Myocyte (in vitro differentiated cells): ENCODE measurements at regions not wholly inside any gene's neighbourhood (a gene's known extent, or its start where the extent isn't known, plus 50 kb on each side); places are given as distances from the start of the nearest gene placed in this dataset.

ENCODE experiments used
- DNase-seq: peaks from one replicate; pipeline ENCODE4 v3.0.0-alpha.2; 2012; ENCODE audit warnings: low read depth

DNA sequence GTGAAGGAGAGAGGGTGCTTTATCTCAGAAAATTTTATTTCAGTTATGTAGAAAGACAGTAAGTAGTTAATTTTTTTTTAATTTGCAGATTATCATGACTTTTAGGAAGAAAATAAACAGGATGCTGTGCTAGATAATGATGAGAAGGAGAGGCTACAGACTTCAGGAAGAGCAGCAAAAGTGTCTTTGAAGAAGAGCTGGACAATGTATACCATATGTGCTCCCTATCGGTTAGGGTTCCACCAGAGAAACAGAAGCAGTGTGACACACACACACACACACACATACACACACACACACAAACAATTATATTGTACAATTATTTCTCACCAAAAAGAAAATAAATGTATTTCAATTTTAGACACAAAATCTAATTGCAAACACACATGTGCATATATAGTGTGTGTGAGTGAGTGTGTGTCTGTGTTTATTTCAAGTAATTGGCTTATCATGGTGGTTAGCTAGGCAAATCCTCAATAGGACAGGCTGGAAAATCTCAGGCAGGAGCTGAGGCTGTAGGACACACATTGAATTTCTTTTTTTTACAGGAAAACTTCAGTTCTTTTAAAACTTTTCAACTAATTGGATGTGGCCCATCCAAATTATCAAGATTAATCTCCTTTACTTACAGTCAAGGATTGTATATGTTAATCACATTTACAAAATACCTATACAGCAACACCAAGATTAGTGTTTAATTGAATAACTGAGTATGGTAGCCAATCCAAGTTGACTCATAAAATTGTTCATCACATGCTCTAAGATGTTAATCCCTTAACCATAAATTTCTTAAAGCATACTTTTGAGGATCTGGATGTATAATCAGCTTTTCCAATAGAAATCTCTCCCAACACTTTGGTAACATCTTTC, 235.8 kb upstream of the DCN start:
- no peak for DNase-seq

DNA sequence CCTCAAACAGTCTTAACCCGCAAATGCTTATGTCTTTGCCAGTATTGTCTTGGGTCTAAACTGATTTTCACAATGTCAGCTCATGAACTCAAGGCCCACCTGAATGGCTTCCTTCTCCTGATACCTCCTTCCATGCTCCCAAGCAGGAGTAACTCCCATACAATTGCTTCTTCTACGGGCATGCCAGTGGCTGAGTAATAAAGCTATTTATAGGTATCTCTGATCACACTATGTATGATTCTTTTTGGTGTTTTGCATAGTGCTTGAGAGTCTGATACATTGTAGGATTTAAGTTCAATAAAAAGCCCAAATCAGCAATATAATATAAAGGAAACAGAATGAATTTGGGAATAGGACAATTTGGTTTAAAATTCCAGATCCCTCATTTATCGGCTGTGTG, 235.0 kb upstream of the DCN start:
- peak; percentile 35 for DNase-seq

DNA sequence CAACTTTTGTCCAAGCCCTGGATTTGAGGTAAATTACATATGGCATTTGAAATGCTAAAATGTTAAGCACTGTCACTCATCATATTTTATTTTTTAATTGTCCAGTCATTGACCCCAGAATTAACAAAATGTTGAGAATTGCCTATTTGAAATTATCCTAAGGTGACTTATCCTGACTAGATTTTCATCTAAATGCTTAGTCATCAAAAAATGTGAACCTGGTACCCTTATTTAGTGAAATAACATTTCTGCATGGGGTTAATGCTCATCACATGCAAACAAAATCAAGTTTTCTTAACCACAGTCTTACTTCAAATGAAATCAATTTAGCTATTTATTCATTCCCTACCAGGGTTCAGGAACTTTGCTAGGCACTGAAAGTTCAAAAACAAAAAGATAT, 232.0 kb upstream of the DCN start:
- DNase-seq, result no peak

DNA sequence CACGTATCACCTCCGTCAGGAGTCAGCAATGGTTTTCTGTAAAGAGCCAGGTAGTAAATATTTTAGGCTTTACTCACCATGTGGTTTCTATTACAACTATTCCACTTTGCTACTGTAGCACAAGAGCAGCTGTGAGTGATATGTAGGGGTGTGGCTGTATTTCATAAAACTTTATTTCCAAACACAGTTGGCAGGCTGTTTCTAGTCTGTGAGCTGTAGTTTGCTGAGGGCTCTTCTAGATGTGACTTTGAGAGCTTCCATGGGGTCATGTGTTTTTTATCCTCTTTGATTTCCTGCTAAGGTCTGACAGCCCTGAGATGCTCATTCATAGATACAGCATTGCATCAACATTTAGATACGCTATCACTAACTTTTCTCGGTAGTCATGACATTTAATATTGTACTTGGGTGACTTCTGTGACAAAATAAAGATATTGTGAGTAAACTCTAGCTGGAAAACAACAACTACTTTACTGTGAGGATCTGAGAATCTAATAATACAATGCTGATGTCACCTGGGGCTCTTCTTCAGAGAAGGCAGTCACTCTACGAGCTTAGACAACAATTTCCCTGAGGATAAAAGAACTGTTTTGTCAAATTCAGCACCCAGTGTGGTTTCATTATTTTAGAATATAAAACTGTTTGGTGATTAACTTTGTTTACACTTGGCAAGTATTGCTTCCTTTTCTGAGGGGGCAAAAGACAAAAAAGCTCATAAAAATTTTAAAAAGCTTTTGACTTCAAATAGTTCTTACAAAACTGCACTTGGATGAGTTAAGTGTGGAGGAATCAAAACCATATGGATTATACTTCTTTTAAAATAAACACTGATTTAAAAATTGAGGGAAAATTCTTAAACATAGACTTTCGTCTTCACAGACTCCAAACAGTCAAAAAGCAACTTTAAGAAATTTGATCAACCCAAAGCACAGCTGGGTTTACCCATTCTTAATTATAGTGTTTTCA, 231.2 kb upstream of the DCN start:
- DNase-seq, result peak; percentile 63

DNA sequence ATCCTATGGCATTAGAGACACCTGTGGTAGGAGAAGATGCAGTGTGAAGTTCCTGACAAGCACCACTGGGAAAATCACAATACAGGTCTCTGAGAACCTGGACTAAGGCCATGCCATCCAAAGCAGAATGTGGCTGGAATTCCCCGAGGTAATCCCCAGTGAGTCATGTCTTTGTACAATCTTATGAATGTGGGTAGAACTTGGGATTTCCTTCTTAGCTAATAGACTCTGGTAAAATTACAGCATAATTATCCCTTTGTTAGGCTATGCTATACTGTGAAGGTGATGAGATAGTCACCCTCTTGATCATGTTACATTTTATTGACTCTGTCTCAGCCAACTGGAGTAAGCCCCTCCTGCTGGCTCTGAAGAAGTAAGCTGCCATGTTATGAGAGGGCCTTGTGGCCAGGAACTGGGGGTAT, 224.3 kb upstream of the DCN start:
- peak; percentile 51 for DNase-seq

DNA sequence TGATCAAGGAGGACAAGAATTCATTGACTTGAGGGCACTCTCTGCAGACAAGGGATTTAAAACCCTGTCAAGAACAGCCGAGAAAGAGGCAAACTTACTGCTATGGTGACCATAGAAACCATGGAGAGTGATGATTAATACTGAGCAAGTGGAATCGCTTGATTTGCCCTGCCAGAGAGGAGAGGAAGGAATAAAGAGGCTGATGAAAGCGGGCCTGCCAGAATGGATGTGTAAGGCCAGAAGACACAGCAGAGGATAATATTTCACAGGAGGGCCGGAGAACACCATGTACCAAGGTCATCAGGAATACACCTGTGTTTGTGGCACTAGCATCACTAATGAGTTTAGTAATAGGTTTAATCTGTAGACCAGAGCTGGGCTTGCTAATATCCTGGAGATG, 221.8 kb upstream of the DCN start:
- DNase-seq, result no peak

DNA sequence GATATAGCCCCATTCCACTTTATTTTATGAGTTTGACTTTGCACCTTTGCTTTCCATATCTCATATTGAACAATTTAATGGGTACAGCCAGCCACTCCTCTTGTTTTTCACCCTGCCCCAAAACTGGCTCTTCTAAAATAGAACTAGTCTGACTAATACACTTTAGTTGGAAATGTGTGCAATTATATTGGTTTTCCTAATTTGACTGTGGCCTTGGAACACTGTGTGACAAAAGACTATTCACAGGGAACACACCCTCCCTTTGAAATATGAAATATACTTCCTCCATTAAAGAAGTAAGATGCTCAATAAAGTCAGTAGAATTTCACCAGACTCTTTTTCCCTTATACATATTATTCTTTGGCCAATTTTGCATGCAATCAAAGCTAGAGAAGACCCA, 218.6 kb upstream of the DCN start:
- no peak for DNase-seq

DNA sequence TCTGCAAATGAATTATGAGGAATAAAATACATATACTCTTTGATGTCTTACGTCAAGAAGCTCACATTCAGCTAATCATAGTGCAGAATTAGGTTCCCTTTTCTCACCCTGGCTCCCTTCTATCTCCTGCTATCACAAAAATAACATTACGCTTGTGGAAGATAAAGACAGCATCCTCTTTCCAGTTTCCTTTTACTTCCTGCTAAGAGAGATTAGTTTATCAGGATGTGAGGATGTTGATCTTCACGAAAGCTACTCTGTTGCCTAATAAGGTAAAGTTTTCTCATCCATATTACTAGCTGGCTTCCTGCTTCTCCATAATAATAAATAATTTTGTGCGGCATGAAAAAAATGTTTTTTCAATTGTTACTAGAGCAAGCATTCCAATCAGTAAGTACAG, 217.7 kb upstream of the DCN start:
- DNase-seq, result no peak

DNA sequence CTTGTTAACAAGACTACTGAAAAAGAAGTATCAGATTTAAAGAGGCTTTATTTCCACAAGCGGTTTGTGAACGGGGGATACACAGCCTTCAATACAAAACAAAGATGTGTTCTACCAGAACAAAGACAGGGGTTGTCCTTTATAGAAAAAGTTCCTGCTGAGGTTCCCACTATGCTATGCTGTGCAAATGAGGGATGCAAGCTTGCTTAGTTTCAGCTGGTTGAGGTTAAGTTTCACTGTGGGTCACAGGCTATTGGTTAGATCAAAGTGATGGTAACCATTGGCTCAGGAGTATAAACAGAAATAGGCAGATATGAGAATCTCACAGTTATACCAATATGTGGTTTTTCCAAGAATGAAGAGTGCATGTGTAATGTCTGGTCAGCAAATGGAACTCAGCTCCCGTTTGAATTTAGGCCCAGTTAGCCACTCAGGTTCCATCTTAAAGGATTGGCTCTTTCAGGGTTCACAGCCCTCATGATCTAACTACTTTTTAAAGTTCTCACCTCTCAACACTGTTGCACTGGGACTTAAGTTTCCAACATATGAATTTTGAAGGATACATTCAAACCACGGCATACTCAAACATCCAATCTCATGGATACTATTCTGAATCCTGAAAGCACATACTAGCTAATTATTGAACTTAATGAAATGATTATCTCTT, 215.4 kb upstream of the DCN start:
- no peak for DNase-seq

DNA sequence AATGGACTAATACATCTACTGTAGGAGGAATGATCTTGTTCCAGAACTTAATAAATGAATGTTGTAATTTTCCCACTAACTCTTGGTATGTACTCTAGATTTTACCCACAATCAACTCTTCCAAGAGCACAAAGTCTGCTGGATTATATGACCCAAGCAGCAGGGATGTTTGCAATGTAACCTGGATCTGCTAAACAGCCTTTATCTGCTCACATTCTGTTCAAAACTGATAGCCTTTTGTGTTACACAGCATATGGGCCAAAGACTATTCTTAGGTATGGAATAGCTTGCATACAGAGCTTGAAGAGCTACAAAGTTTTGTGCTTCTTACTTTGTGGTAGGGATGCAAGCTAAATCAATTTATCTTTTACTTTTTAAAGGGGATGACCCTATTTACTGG, 213.7 kb upstream of the DCN start:
- DNase-seq, result no peak

DNA sequence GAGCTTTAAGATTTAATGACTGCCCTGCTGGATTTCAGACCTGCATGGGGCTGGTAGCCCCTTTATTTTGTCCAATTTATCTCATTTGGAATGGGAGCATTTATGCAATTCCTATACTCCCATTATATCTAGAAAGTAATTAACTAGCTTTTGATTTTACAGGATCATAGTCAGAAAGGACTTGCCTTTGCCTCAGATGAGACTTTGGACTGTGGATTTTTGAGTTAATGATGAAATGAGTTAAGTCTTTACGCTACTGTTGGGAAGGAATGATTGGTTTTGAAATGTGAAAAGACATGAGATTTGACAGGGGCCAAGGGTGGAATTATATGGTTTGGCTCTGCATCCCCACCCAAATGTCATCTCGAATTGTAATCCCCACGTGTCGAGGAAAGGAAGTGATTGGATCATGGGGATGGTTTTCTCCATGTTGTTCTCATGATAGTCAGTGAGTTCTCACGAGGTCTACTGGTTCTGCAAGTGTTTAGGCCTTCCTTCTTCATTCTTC, 213.1 kb upstream of the DCN start:
- no peak for DNase-seq

DNA sequence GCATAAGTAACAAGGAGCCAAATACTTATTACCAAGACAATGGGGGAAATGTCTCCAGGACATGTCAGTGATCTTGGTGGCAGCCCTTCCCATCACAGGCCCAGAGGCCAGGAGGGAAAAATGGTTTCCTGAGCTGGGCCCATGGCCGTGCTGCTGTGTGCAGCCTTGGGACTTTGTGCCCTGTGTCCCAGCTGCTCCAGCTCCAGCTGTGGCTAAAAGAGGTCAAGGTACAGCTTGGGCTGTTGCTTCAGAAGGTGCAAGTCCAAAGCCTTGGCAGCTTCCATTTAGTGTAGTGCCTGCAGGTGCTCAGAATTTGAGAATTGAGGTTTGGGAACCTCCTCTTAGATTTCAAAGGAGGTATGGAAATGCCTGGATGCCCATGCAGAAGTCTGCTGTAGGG, 212.3 kb upstream of the DCN start:
- DNase-seq, result no peak

DNA sequence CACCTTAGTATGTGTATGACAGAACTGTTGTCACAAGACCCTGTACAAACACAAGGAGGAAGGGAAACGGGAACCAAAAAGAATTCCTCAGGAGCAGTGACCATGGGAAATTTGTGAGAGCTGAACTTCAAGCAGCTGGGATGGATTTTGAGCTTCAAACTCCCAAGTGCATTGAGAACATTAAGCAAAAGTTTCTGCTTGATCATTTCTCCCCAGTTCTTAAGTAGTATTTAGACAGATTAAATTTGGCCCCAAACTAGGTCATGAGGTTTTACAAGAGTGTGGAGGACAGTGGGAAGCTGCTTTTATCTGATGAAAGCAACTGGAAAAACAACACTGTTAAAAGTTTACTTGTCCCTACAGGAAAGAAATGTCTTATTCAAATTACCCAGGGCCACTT, 206.0 kb upstream of the DCN start:
- peak; percentile 23 for DNase-seq

DNA sequence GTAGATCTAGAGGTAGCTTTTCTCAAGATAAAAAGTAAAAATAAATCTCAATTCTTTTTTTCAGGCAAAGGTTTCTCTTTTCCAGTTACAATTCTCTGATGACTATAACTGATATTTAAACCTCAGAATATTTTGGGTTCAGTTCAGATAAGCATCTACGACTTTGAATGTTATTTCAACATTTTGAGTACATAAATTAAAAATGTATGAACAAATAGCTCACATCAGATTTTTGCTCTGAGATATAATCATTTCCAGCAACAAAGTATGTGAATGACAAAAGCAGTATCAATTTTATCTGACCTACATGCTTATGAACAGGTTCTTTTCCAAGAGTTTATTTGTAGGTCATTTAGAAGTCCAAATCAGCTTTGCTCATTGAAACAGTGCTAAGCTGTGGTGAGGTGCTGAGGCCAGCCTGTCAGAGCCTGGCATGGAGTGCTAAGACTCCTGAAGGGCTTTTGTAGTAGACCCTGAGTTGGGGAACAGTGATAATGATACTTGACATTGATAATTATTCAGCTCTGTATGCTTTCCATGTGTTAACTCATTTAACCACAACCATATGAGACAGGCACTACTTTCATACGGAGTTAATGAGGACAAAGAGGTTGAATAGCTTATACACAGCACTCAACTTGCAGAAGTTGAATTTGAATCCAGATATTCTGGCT, 205.0 kb upstream of the DCN start:
- DNase-seq, result no peak

DNA sequence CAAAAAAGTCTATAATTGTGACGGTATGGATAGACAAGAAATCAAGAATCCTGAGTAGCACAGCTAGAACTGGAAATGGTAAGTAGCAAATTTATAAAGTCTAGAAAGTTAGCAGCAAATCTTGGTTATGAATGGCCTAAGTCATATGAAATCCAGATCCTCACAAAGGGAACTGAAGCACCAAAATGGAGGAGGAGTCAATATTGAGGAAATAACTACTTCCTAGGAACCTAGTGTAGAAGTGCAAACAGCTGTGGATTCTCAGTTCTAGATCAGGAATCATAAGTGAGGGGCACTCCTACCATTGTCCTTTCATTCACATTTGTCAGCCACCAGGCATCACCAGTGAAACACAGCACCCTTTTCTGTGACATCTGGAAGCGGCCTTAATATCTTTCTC, 202.2 kb upstream of the DCN start:
- no peak for DNase-seq

DNA sequence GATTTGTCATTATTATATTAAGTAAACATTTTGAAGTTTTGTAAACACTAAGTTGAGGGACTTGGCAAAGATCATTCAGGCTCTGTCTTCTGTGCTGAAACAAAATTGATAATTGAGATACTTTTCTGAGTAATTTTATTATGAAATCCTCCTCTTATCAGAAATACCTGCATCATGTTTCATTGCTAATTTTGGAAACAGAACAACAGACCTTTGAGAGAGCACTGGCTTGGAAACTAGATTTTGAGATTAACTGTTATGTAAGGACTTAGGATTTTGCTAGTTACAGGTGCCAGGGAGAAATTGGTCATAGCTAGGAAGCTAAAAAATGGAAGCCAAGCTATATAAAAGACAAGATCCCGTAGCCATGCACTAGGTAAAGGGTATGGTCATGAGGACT, 201.7 kb upstream of the DCN start:
- DNase-seq, result no peak

DNA sequence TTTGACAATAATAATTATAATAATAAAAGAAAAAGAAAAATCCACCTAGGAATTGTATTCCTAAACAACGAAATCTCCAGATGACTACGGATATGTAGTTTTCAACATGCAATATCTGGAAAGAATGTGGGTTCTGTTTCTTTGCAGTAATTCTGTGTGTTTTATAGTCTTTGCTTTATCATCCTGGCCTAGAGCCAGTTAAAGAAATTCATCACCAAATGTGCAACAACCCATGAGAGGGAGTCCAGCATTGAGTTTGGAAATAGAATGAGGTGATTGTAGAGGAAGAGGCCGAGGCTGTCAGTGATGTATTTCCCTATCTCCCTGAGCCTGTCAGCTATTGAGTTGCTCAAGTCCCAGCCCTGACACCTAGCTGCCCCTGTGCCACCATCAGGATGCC, 200.5 kb upstream of the DCN start:
- no peak for DNase-seq

DNA sequence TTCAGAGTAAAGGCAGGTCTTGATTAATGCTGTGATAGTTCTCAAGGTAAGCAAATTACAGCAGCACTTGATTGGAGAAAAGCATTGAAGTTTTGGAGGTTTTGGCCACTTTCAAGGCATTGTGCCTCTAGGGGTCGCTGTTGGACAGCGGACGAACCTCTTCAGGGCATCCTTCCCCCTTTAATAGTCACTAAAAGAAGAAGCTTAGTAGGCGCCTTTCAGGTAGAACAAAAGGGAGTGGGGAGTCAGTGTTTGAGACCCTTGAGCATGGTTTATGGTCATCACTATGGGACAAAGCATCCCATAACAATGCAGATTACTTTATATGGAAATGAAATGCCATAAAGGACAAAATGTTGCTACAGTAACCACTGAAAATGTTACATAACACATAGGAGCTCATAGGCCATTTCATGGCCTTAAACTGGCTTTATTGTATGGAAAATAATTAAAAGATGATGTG, 199.5 kb upstream of the DCN start:
- peak; percentile 87 for DNase-seq

DNA sequence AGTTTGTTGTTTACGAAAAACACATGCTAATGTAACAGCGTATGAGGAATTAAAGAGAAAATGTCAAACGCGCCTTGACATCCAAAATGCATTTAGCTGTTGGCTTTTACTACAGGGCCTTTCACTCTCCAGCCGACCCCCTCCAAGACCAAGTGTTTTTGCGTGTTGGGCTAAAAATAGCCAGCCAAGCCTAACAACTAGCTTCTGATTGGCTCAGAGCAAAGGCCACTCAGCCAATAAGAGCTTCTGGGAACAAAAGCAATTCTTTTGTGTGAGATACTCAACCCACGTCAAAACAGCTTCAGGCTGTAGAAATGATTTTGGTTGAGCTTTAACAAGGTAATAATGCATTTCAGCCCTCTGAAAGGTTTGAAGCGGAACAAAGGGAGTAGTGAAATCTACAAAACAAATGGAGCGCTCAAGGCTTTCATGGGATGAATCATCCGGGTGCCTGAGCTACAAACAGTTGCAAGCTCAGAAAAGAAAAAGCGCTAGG, 198.7 kb upstream of the DCN start:
- peak; percentile 93 for DNase-seq

DNA sequence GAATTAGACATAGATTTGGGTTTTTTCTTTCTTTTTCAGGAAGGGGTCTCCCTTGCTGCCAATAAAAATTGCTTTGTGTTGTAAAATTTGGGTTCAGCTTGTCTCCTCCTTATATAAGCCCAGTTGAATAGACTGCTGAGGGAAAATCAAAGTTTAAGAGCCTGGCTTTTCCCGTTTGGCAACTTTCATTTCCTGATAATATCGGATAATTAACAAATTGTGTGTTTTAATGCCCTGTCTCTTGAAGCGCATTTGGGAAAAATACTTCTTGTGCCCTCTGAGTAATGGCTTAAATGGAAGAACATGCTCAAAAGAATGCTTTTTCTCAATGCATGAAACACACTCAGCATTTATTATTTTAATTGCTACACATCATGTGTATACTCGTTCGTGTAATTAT, 198.0 kb upstream of the DCN start:
- no peak for DNase-seq
